Glomerular visceral epithelial cell (primary cell): ENCODE measurements at regions not wholly inside any gene's neighbourhood (a gene's known extent, or its start where the extent isn't known, plus 50 kb on each side); places are given as distances from the start of the nearest gene placed in this dataset.
A peak's percentile ranks its signal among the peaks of the same experiment; 100 is the strongest.
"Not testable (repeated sequence)": the region's sequence is repeated elsewhere in the genome, so short reads cannot be mapped to it uniquely, and the experiment has no call there.

Experiments
- DNase-seq: peaks from one replicate; pipeline ENCODE4 v3.0.0-alpha.2; 2016; ENCODE audit errors: extremely low spot score

GRCh38 chr7:65621580-65622201 lies 248.0 kb downstream of the ZNF92 start:
- peak; percentile 1 for DNase-seq

DNA sequence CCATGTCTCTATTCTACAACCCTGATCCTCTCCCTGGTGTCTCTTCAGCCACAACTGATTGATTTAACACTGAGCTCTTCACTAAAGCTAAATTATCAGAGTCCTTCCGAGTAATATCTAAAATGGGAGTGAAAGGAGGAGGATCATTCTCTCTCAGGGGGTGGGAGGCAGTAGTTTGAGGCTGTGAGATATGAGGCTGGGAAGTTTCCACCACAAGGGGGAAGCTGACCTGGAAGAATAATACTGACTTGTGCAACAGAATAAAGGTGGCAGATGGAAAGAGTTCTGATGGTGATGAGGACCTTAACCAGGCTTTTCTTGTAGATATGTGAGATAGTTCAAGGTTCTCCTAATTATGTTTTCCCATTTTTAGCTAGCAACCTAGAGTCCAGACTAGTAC lies 241.6 kb upstream of the VKORC1L1 start:
- DNase-seq: not testable (repeated sequence)

GRCh38 chr7:65633587-65634404 lies 239.1 kb upstream of the VKORC1L1 start:
- not testable (repeated sequence) for DNase-seq

DNA sequence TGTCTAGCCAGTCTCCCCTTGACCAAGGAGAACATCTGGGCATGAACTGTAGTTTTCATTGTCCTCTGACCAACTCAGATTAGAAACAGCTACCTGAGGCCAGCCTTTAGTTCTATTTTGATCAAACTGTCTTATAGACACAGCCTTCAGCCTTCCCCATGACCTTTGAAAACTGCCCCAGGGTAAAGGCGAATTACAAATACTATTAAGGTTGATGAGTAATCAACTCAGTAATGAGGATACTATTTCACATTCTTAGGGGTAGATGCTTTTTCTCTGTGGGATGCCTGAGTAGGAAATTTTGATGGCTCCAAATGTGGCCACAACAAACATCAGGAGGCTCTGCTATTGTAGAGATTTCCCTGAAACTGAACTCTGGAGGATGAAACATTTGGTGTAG lies 234.0 kb upstream of the VKORC1L1 start:
- not testable (repeated sequence) for DNase-seq

GRCh38 chr7:65639717-65640116 lies 233.2 kb upstream of the VKORC1L1 start:
- DNase-seq: not testable (repeated sequence)

GRCh38 chr7:65643498-65643897 lies 229.4 kb upstream of the VKORC1L1 start:
- not testable (repeated sequence) for DNase-seq

- not testable (repeated sequence) for DNase-seq
Observed at GRCh38 chr7:65647153-65647964, 225.5 kb upstream of the VKORC1L1 start.

- not testable (repeated sequence) for DNase-seq
Observed at GRCh38 chr7:65651174-65651573, 221.7 kb upstream of the VKORC1L1 start.

GRCh38 chr7:65651826-65652592 lies 220.9 kb upstream of the VKORC1L1 start:
- DNase-seq: not testable (repeated sequence)

DNA sequence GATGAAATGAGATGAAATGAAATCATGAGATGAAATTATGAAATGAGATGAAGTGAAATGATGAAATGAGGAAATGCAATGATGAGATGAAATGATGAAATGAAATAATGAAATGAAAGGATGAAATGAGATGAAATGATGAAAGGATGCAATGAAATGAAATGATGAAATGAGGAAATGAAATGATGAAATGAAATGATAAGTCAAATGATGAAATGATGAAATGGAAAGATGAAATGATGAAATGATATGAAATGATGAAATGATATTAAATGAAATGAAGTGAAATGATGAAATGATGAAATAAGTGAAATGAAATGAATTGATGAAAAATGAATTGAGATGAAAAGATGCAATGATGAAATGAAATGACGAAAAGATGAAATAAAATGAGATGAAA lies 220.2 kb upstream of the VKORC1L1 start:
- DNase-seq: not testable (repeated sequence)

- DNase-seq: not testable (repeated sequence)
Observed at GRCh38 chr7:65656494-65657188, 216.2 kb upstream of the VKORC1L1 start.

GRCh38 chr7:65683362-65683761 lies 189.5 kb upstream of the VKORC1L1 start:
- not testable (repeated sequence) for DNase-seq

DNA sequence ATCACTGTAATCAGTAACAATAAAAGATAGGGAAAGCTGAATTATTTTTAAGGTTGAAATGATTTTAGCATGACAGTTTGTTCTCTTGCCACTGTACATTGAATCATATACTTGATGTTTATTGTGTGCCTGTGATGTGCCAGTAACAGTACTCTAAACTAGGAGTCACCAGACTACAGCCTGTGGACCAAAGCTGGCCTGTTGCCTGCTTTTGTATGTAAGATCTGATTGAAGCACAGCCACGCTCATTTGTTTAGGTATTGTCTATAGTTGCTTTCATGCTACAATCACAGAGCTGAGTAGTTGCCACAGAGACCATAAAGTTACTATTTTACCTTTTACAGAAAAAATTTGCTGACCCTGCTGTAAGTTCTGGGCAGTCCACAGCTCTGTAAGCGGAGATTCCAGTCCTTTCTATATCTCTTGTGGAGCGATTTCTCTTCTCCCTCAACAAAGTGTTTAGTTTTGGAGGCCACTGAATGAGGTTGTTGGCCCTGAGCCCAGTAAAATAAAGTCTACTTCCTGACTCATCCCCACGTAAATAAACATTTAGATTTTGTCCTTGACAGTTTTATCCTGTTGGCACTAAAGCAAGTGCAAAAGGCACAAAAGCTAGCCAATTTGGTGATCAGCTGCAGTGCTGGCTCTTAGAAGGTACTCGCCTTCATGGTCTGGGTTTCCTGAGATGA lies 173.7 kb upstream of the VKORC1L1 start:
- not testable (repeated sequence) for DNase-seq

- DNase-seq: not testable (repeated sequence)
Observed at GRCh38 chr7:65699715-65700356, 173.0 kb upstream of the VKORC1L1 start.

DNA sequence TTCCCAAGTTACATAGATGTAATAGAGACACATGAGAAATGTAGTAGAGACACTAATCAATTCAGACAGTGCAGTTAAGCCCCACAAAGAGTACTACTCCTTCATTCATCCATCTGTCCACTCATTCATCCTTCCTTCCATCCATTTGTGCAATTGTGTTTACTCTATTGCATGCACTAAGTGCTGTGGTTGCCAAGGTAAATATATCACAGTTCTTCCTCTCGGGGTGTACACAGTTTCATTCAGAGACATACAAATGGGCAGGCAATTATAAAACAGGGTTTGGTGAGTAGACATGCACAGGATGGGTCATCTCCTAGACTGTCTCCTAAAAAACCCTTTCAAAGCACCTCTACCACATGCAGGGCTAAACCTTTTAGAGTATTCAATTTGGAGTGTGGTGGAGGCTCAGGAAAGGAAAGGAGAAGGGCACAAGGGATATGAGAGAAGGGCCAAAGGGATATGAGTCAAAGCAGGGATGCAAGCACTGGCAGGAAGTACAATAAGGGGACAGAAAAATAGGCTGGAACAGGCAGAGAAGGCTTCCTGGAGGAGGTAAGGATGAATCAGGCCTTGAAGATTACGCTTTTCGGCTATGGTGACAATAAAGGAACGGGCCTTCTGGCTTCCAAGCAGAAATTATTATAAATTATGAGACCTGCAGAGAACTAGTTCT lies 153.6 kb upstream of the VKORC1L1 start:
- DNase-seq: not testable (repeated sequence)

DNA sequence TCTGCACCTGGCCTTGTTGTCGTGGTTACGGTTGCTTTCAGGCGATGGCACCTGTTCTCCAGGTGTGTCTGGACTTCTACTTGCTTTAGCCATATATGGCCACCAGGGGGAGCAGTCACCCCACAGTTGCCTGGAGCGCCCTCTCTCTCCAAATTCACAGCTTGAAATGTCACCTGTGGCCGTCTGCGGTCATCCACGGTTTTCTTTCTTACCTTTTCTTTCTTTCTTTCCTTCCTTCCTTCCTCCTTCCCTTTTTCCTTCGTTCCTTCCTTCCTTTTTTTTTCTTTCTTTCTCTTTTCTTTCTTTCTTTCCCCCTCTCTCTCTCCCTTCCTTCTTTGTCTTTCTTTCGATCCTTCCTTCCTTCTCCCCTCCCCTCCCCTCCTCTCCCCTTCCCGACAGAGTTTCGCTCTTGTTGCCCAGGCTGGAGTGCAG lies 150.5 kb upstream of the VKORC1L1 start:
- DNase-seq: peak; percentile 38

GRCh38 chr7:65727182-65727581 lies 145.7 kb upstream of the VKORC1L1 start:
- not testable (repeated sequence) for DNase-seq

GRCh38 chr7:65731129-65731528 lies 141.7 kb upstream of the VKORC1L1 start:
- DNase-seq: no peak

DNA sequence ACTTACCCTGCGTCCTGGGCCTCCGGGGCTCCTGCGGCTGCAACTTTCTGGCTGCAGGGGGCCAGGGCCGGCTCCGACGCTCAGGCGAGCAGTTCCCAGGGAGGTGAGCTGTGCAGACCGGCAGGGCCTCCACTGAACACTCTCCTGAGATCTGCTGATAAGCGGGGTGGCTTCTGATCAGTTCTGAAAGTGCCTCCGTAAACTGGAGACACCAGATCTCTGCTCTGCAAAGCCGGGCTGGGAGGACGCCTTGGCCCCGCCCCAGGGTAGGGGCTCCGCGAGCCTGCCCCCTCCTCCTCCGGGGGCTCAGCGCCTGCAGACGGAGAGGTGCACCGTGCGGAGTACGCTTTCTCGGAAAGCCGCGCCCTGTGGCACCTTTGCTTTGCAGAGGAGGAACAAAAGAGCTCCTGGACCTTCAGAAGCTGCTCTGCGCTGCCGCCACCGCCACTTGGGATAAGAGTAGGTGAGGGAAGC lies 141.3 kb upstream of the VKORC1L1 start:
- DNase-seq: no peak
